Activated CD4-positive, CD25-positive, alpha-beta regulatory T cell treated with anti-CD3 and anti-CD28 coated beads, Interleukin-2, amount 50 U/mL, for 16 hours (primary cell): ENCODE measurements at regions not wholly inside any gene's neighbourhood (a gene's known extent, or its start where the extent isn't known, plus 50 kb on each side); places are given as distances from the start of the nearest gene placed in this dataset.
"Not testable (repeated sequence)": the region's sequence is repeated elsewhere in the genome, so short reads cannot be mapped to it uniquely, and the experiment has no call there.

ENCODE experiments used
- DNase-seq: peaks from one replicate; pipeline ENCODE4 v3.0.0-alpha.2; 2020; ENCODE audit warnings: low read depth, low spot score

DNA sequence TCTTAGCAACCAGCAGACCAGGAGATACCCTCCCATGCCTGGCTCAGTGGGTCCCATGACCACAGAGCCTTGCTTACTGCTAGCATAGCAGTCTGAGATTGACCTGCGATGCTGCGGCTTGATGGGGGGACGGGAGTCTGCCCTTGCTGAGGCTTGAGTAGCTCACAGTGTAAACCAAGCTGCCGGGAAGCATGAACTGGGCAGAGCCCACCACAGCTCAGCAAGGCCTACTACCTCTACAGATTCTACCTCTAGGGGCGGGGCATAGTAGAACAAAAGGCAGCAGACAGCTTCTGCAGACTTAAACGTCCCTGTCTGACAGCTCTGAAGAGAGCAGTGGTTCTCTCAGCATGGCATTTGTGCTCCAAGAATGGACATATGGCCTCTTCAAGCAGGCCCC is 86.7 kb upstream of the OR4E1 start:
- DNase-seq, result not testable (repeated sequence)

DNA sequence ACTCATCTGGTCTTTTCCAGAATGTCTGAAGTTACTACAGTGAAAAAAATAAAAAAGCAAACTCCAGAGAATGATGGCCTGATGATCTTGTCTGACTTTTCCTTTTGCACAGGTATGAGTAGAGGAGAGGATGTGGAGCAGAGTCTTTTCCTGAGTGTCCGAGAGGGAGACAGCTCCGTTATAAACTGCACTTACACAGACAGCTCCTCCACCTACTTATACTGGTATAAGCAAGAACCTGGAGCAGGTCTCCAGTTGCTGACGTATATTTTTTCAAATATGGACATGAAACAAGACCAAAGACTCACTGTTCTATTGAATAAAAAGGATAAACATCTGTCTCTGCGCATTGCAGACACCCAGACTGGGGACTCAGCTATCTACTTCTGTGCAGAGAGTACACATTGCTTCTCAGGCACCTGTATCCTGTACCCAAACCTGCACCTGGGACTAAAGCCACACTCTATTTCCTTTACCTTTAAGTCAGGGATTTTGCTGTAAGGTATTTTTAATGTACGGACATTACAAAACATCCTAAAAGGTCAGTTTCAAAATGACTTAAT is 75.8 kb upstream of the OR4E1 start:
- no peak for DNase-seq

DNA sequence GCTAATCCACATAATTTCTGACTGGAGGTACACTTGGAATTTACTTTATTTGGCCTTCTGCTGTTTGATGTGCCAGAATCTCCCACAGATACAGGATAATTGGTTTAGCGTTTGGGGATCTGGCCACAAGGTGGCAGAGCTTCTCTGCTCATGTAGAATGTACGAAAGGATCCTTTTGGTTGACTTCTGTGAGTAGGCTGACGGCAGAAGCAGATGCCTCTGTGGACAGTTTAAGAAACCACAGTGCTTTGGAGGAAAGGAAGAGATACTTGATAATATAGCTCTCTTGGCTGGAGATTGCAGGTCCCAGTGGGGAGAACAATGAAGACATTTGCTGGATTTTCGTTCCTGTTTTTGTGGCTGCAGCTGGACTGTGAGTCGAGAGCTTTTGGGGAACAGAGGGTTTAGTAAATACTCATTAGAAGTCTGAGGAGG is 75.3 kb upstream of the OR4E1 start:
- peak; percentile 22 for DNase-seq

DNA sequence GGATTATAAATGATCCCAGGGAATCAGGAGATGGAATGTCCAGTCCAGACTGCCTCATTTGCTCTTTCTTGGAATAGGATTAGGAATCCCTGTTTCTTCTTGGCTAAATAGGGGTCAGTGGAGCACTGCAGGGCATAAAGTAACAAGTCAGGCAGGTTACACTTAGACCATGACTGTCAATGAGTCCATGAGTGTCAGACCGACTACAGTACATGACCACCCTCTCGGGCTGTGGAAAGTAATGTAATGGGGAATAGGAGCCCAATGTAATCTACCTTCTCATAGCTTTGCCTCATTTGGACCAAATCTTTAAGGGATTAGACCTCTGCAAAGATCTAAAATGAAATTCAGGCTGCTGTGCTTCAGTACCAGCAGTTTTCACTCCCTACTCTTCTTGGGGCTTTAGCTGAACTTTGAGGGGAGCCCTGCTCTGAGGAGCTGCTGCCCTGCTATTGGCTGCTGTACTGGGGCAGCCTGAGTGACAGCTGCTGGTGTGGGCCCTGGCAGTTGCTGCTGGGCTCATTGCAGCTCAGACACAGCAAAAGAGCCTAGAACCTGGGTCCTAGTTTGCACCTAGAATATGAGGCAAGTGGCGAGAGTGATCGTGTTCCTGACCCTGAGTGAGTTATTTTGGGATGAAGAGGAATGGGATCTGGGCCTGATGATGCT is 62.2 kb upstream of the OR4E1 start:
- no peak for DNase-seq

DNA sequence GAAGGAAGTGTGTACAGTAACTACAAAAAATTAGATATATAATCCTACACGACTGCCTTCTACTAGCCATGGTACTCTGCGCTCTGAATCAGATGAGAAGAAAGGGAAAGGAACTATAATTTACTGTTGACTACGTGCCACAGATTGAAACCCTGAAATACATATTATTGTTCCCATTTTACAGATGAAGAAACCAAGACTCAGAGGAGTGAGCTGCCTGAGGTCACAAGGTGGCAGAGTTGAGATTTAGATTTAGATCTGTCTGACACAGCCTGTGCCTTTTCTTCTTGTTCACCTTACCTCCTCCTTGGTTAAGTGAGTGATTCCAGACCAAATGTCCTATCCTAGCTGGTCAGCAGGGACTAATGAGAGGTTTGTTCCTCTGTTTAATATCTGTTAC is 61.6 kb upstream of the OR4E1 start:
- DNase-seq, result no peak

DNA sequence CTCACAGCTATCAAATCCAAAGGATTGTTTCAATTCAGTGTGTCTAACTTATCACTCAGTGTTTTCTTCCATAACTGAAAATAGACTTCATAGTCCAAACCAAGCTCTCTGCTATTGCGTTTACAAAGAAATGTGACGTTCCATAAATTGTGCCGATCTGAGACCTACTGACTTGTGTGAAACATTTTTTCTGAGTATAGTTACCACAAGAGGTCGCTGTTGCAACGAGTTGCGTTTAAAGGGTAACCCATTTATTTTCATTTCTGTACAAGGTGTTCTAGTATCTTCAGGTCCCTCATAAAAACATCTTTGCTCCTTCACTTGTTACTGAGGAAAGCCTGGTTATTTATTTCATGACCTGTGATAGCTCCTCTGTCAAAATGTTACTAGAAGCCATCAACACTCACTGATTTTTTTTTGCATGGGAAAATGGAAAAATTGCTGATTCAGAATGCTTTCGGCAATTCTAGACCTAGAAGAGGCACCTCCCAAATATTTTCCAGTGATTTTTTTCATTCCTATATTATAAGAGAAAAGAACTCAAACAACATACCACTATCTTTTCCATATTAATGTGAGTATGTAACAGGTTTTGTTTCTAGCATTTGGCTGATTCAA is 60.9 kb upstream of the OR4E1 start:
- peak; percentile 32 for DNase-seq

DNA sequence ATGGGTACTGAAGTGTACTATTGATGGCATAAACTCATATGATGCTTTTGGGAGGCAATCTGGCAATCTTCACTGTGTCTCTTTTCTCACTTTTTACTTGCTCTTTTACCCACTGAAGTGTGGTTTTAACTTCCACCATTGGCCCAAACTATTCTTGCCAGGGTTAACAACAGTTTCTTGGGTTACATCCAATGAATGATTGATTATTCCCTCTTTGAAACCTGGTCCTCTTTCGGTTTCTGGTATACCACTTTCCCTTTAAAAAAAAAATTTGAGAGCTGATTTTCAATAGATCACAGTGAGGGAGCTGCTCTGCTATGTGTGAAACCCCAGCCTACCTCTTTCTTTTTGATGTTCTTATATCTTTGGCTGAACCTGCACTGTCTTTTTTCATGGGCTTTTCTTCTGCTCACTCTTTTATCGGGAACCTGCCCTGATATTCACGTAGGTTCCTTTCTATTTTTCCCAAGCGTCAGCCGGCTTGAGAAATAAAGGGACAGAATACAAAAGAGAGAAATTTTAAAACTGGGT is 56.1 kb upstream of the OR4E1 start:
- DNase-seq, result no peak

DNA sequence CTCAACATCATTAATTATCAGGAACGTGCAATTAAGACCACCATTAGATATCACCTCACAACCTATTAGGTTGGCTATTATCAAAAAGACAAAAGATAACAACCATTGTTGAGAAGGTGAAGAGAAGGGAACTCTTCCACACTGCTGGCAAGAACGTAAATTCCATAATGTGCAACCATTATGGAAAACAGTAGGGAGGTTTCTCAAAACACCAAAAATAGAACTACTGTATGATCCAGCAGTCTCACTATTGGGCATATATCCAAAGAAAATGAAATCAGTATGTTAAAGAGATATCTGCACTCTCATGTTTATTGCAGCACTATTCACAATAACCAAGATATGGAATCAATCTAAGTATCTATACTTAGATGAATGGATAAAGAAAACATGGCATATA is 51.6 kb upstream of the OR4E1 start:
- DNase-seq, result no peak

DNA sequence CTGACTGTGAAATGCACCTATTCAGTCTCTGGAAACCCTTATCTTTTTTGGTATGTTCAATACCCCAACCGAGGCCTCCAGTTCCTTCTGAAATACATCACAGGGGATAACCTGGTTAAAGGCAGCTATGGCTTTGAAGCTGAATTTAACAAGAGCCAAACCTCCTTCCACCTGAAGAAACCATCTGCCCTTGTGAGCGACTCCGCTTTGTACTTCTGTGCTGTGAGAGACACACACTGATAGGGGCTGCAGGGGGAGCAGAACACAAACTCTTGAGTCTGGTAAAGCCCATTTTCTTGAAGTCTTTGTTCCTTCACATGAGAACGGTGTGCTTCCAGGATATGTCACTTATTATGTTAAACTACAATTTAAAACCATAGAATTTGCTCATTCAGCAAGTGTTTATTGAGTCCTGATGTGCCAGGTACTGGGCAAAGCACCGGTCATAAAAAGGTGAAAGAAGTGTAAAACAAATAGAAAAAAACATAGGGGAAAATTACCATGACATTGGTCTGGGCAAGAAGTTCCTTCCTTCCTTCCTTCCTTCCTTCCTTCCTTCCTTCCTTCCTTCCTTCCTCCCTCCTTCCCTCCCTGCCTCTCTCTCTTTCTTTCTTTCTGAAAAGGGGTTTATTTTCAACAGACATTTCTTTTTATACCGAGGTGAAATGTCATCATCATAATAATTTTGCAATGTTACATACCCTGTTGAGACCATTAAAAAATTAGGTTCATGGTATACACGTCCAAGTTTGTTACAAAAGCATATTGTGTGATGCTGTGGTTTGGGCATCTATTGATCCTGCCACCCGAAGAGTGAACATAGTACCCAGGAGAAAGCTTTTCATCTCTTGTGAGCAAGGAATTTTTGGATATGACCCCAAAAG is 50.7 kb upstream of the OR4E1 start:
- no peak for DNase-seq

DNA sequence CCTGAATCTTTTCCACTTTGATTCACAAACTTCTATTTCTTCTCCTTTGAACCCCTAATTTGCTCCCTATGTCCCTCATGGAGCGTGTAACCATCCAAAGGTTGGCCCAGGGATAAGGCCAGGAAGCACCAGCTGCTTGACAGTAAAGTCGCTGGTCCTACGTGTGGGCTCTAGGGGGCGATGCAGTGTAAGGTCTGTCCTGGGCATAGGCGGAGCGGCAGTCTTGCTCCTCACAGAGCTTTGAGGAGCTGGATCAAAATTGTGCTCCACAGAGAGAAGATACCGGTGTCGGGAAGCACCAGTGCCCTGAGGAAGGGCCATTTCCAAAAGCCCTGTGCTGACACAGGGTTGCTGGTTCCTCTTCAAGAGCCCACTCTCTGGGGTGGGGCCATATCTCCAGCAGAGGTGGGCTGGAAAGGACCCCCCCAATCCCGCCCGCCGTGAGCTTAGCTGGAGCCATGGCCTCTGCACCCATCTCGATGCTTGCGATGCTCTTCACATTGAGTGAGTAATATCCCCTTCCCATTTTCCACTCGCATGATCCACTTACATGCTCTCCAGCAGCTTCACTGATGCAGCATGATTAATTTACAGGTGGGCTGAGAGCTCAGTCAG is 49.9 kb upstream of the OR4E1 start:
- DNase-seq, result no peak
